ENCODE measurements at regions not wholly inside any gene's neighbourhood (a gene's known extent, or its start where the extent isn't known, plus 50 kb on each side); places are given as distances from the start of the nearest gene placed in this dataset.

- no peak for TF ChIP-seq CTCF (conservative IDR thresholded peaks at IDR 0.05)
- Mint-ChIP-seq H3K27ac (no peak overlapping the region), H3K9me3 (peaks cover 5% of the 10 kb centered on the region), H3K36me3 (no peaks in the 10 kb centered on the region), H3K27me3 (no peaks in the 10 kb centered on the region), H3K4me3 (no peak overlapping the region), H3K4me1 (ENCODE audit: unreplicated experiment) (no peaks in the 10 kb centered on the region)
- DNase-seq (ENCODE audit: extremely low spot score, unreplicated experiment), result no peak
These were observed 625.2 kb upstream of the NCAM2 start for GRCh38 chr21:20373031-20373430.

DNA sequence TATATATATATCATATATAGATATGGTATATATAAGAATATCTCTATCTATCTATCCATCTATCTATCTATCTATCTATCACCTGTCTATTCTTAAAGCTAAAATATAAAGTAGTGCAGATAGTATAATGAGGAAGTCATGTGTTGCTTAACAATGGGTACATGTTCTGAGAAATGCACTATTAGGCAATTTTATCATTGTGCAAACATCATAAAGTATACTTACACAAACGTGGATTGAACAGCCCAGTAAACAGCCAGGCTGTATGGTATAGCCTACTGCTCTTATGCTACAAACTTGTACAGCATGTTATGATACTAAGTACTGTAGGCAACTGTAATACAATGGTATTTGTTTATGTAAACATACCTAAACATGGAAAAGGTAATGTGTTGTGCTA is 621.0 kb upstream of the NCAM2 start:
- no peaks in the 10 kb centered on the region for H3K9me3 Mint-ChIP-seq
- no peak for TF ChIP-seq CTCF (conservative IDR thresholded peaks at IDR 0.05)

GRCh38 chr21:20388400-20388799 is 609.8 kb upstream of the NCAM2 start:
- H3K27me3 Mint-ChIP-seq, result no peaks in the 10 kb centered on the region
- H3K4me3 Mint-ChIP-seq, result no peak overlapping the region
- H3K9me3 Mint-ChIP-seq, result no peaks in the 10 kb centered on the region
- DNase-seq (ENCODE audit: extremely low spot score, unreplicated experiment), result no peak
- H3K4me1 Mint-ChIP-seq (ENCODE audit: unreplicated experiment), result no peaks in the 10 kb centered on the region
- H3K36me3 Mint-ChIP-seq, result no peaks in the 10 kb centered on the region
- H3K27ac Mint-ChIP-seq, result no peak overlapping the region
- no peak for TF ChIP-seq CTCF (conservative IDR thresholded peaks at IDR 0.05)

More for the DNA sequence above, 621.0 kb upstream of the NCAM2 start:
- Mint-ChIP-seq H3K27me3 (no peaks in the 10 kb centered on the region), H3K4me3 (no peak overlapping the region), H3K4me1 (ENCODE audit: unreplicated experiment) (no peaks in the 10 kb centered on the region), H3K27ac (no peak overlapping the region), H3K36me3 (no peaks in the 10 kb centered on the region)
- DNase-seq (ENCODE audit: extremely low spot score, unreplicated experiment), result no peak

- H3K27ac Mint-ChIP-seq, result no peak overlapping the region
- no peak for DNase-seq (ENCODE audit: extremely low spot score, unreplicated experiment)
- H3K4me1 Mint-ChIP-seq (ENCODE audit: unreplicated experiment), result peaks cover 4% of the 10 kb centered on the region
- no peaks in the 10 kb centered on the region for H3K27me3 Mint-ChIP-seq
- peaks cover 6% of the 10 kb centered on the region for H3K9me3 Mint-ChIP-seq
- TF ChIP-seq CTCF (conservative IDR thresholded peaks at IDR 0.05), result no peak
- no peaks in the 10 kb centered on the region for H3K36me3 Mint-ChIP-seq
- H3K4me3 Mint-ChIP-seq, result no peak overlapping the region
These were observed 601.4 kb upstream of the NCAM2 start for GRCh38 chr21:20396798-20397197.

DNA sequence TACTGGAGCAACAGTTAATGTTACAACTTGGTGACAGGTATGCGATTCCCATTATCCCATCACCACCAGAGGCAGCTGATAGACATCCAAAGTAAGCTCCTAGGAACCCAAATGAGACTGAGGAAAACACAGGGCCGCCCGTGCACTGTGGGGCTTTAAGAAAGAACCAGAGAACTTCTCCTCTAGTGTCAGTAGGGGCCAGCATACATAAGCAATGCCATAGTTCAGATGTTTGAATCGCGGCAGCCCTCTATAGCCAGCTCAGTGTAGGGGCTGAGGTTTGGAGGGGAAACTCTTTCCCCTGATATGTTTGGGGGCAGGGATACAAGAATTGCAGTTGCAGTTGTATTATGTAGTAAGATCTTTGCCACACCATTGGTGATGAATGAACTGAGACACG is 593.3 kb upstream of the NCAM2 start:
- TF ChIP-seq CTCF (conservative IDR thresholded peaks at IDR 0.05), result no peak
- H3K27me3 Mint-ChIP-seq, result no peaks in the 10 kb centered on the region
- H3K27ac Mint-ChIP-seq, result no peak overlapping the region
- H3K4me3 Mint-ChIP-seq, result no peak overlapping the region
- no peaks in the 10 kb centered on the region for H3K36me3 Mint-ChIP-seq
- DNase-seq (ENCODE audit: extremely low spot score, unreplicated experiment), result no peak
- H3K9me3 Mint-ChIP-seq, result no peaks in the 10 kb centered on the region
- no peaks in the 10 kb centered on the region for H3K4me1 Mint-ChIP-seq (ENCODE audit: unreplicated experiment)

GRCh38 chr21:20418353-20418752 is 579.9 kb upstream of the NCAM2 start:
- TF ChIP-seq CTCF (conservative IDR thresholded peaks at IDR 0.05), result no peak
- H3K4me3 Mint-ChIP-seq, result no peak overlapping the region
- H3K27me3 Mint-ChIP-seq, result no peaks in the 10 kb centered on the region
- H3K4me1 Mint-ChIP-seq (ENCODE audit: unreplicated experiment), result no peaks in the 10 kb centered on the region
- DNase-seq (ENCODE audit: extremely low spot score, unreplicated experiment), result no peak
- no peak overlapping the region for H3K27ac Mint-ChIP-seq
- H3K36me3 Mint-ChIP-seq, result no peaks in the 10 kb centered on the region
- peaks cover 18% of the 10 kb centered on the region for H3K9me3 Mint-ChIP-seq
